Body of pancreas (tissue), 4 donors: ENCODE measurements at regions not wholly inside any gene's neighbourhood (a gene's known extent, or its start where the extent isn't known, plus 50 kb on each side); places are given as distances from the start of the nearest gene placed in this dataset.

ENCODE experiments used
- CTCF ChIP-seq, 7 experiments: fragments of 450-650 bp in 4 of 7; fragments of 200-600 bp in 3 of 7; sonication (generic) in 3 of 7; IDR thresholded peaks; one replicate each; pipeline ENCODE4 v1.5.1; 2016 to 2019; ENCODE audit warnings: antibody characterized with exemption in 7 of 7
- POLR2A ChIP-seq, 3 donors: fragments of 450-650 bp; IDR thresholded peaks; one replicate each; pipeline ENCODE4 v1.6.1; 2016; ENCODE audit warnings: antibody characterized with exemption in 3 of 3, mild to moderate bottlenecking in 2 of 3

DNA sequence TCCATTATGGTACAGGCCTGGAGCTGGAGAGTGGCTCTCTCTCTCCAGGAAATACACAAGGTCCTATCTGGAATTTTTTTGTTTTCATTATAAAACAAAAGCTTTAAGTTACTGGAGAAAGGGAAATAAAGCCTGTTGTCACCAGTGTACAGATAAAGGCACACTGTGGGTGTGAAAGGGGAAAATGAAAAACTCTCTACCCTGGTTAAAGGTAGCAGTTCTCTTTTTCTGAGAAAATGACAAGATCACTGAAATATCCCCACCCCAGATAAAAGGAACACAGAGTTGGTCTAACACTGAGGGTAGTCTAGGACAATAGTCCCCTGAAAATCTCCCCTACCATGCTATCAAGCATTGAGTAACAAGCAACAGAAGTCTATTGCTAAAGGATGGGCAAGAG lies 438.7 kb downstream of the MBD2 start:
- TF ChIP-seq CTCF (IDR thresholded peaks at IDR 0.05) (no peak), POLR2A (IDR thresholded peaks at IDR 0.05) (no peak)
